Transverse colon (tissue), 4 donors: ENCODE measurements at regions not wholly inside any gene's neighbourhood (a gene's known extent, or its start where the extent isn't known, plus 50 kb on each side); places are given as distances from the start of the nearest gene placed in this dataset.

ENCODE experiments used
- DNase-seq: peaks from one replicate; pipeline ENCODE4 v3.0.0-alpha.2; 2019
- H3K27ac ChIP-seq, 4 donors: fragments of 200-600 bp; sonication (generic); 2 replicates each; pipeline ENCODE4 v1.5.1; 2016 to 2018; ENCODE audit warnings: inconsistent platforms in 4 of 4
- H3K27me3 ChIP-seq: fragments of 200-600 bp; sonication (generic); 2 replicates; pipeline ENCODE4 v1.5.1; 2017; ENCODE audit warnings: inconsistent platforms
- H3K36me3 ChIP-seq, 4 donors: fragments of 200-600 bp; sonication (generic); 2 replicates each; pipeline ENCODE4 v1.5.1; 2017 to 2019; ENCODE audit warnings: inconsistent platforms in 4 of 4
- H3K4me1 ChIP-seq, 4 donors: fragments of 200-600 bp; sonication (generic); 2 replicates each; pipeline ENCODE4 v1.5.1; 2017 to 2020; ENCODE audit warnings: inconsistent platforms in 4 of 4
- H3K4me3 ChIP-seq, 4 donors: fragments of 200-600 bp; sonication (generic); 1 replicate in 1 of 4; 2 replicates in 3 of 4; pipeline versions ENCODE4 v1.5.1 to v1.6.1; 2017 to 2019; ENCODE audit warnings: inconsistent platforms in 4 of 4
- H3K9me3 ChIP-seq, 2 donors: fragments of 200-600 bp; sonication (generic); 2 replicates each; pipeline ENCODE4 v1.5.1; 2017 to 2019; ENCODE audit warnings: inconsistent platforms in 2 of 2
- EP300 ChIP-seq: sonication (generic); formaldehyde crosslinking; IDR thresholded peaks from one replicate; pipeline ENCODE4 v1.6.1; 2017; ENCODE audit warnings: antibody characterized with exemption, low read depth
- POLR2A ChIP-seq: fragments of 450-650 bp; IDR thresholded peaks from one replicate; pipeline ENCODE4 v1.6.1; 2016; ENCODE audit warnings: antibody characterized with exemption, mild to moderate bottlenecking, moderate library complexity
- POLR2AphosphoS5 ChIP-seq, 3 donors: sonication (generic); formaldehyde crosslinking; IDR thresholded peaks; one replicate each; pipeline ENCODE4 v1.6.1; 2016; ENCODE audit warnings: antibody characterized with exemption in 3 of 3
- WGBS, 2 donors: methylation state at CpG; one replicate each; pipeline ENCODE4 v1.1.5; 2018; ENCODE audit warnings: low coverage in 1 of 2; 5-methylcytosine and 5-hydroxymethylcytosine counted together
- in situ Hi-C, 4 donors: fragments of 200-750 bp; cut with MboI; loops; one replicate each; pipeline versions ENCODE4 v1.15.0 to v1.15.1; 2017; ENCODE audit warnings: low sequenced_read_pairs in 3 of 4, low pct_ligation_motif_present in 1 of 4, low pct_unique_long_range_greater_than_20kb in 1 of 4
- intact Hi-C: fragments of 100-400 bp; cut with DNase I; formaldehyde crosslinking; loops from one replicate; pipeline ENCODE4 v1.15.1; 2023; ENCODE audit warnings: low total_unique reads
- TF ChIP-seq, protein P1 (sequence below), 5 experiments: fragments of 200-600 bp in 3 of 5; fragments of 450-650 bp in 2 of 5; sonication (generic) in 3 of 5; IDR thresholded peaks; 1 replicate in 2 of 5; 2 replicates in 3 of 5; pipeline ENCODE4 v1.5.1; 2016 to 2017; ENCODE audit warnings: antibody characterized with exemption in 5 of 5, inconsistent platforms in 3 of 5, mild to moderate bottlenecking in 2 of 5, moderate library complexity in 1 of 5

DNA sequence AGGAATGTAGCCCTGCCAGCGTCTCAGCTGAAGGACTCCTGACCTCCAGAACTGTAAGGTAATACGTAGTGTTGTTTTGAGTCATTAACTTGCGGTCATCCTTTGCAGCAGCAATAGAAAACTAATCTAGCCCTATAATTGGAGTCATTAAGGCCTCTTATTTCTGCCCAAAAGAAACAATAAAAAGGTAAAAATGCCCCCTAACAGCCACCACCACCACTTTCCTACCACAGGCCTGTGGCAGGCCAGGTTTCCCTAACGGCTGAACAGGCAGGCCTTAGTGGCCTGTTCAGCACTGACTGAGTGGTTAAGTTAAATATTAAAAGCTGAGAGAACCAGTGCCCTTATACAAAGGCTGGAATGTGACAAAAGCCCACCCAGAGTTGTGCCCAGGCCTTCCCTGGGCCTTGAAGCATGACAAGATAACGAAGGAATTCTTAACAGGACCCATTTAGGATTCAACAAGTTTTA is 286.5 kb upstream of the ERCC4 start:
- Histone ChIP-seq H3K4me1 (no peaks in the 10 kb centered on the region), H3K9me3 (no peaks in the 10 kb centered on the region), H3K36me3 (no peaks in the 10 kb centered on the region), H3K27me3 (no peaks in the 10 kb centered on the region), H3K27ac (no peak overlapping the region), H3K4me3 (no peak overlapping the region)
- TF ChIP-seq EP300 = no peak
- TF ChIP-seq, protein P1, sequence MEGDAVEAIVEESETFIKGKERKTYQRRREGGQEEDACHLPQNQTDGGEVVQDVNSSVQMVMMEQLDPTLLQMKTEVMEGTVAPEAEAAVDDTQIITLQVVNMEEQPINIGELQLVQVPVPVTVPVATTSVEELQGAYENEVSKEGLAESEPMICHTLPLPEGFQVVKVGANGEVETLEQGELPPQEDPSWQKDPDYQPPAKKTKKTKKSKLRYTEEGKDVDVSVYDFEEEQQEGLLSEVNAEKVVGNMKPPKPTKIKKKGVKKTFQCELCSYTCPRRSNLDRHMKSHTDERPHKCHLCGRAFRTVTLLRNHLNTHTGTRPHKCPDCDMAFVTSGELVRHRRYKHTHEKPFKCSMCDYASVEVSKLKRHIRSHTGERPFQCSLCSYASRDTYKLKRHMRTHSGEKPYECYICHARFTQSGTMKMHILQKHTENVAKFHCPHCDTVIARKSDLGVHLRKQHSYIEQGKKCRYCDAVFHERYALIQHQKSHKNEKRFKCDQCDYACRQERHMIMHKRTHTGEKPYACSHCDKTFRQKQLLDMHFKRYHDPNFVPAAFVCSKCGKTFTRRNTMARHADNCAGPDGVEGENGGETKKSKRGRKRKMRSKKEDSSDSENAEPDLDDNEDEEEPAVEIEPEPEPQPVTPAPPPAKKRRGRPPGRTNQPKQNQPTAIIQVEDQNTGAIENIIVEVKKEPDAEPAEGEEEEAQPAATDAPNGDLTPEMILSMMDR (IDR thresholded peaks at IDR 0.05) = no peak
- TF ChIP-seq POLR2AphosphoS5 (IDR thresholded peaks at IDR 0.05) = no peak
- no peak for TF ChIP-seq POLR2A
- intact Hi-C loops (no loop called here), in situ Hi-C loops (no loop called here)
- DNase-seq = no peak
- WGBS, 2 donors = 58 to 64% methylated on average over 2 to 5 of the region's 5 CpGs

- no peaks in the 10 kb centered on the region for H3K36me3 ChIP-seq
- no peaks in the 10 kb centered on the region for H3K9me3 ChIP-seq
- H3K27ac ChIP-seq = no peak overlapping the region
- TF ChIP-seq POLR2A = no peak
- TF ChIP-seq POLR2AphosphoS5 (IDR thresholded peaks at IDR 0.05) = no peak
- TF ChIP-seq, protein P1 (IDR thresholded peaks at IDR 0.05) = no peak
- TF ChIP-seq EP300 = no peak
- intact Hi-C loops (no loop called here), in situ Hi-C loops (no loop called here)
- DNase-seq = no peak
- H3K27me3 ChIP-seq = no peaks in the 10 kb centered on the region
- no peak overlapping the region for H3K4me3 ChIP-seq
- 88 to 100% methylated on average over 1 of the region's 1 CpG for WGBS, 2 donors
- no peaks in the 10 kb centered on the region for H3K4me1 ChIP-seq
Observed at GRCh38 chr16:13634253-13634652, 285.7 kb upstream of the ERCC4 start.

GRCh38 chr16:13634959-13635358 is 285.0 kb upstream of the ERCC4 start:
- in situ Hi-C loops (no loop called here), intact Hi-C loops (no loop called here)
- H3K4me1 ChIP-seq = no peaks in the 10 kb centered on the region
- TF ChIP-seq, protein P1 (IDR thresholded peaks at IDR 0.05) = no peak
- TF ChIP-seq POLR2AphosphoS5 (IDR thresholded peaks at IDR 0.05) (no peak), EP300 (no peak), POLR2A (no peak)
- H3K36me3 ChIP-seq = no peaks in the 10 kb centered on the region
- 88 to 97% methylated on average over 3 to 6 of the region's 6 CpGs for WGBS, 2 donors
- H3K27me3 ChIP-seq = no peaks in the 10 kb centered on the region
- no peak for DNase-seq
- H3K9me3 ChIP-seq = no peaks in the 10 kb centered on the region
- no peak overlapping the region for H3K27ac ChIP-seq
- no peak overlapping the region for H3K4me3 ChIP-seq

- in situ Hi-C loops = no loop called here
- Histone ChIP-seq H3K9me3 (no peaks in the 10 kb centered on the region), H3K4me3 (no peak overlapping the region), H3K36me3 (no peaks in the 10 kb centered on the region), H3K4me1 (no peaks in the 10 kb centered on the region), H3K27ac (no peak overlapping the region), H3K27me3 (no peaks in the 10 kb centered on the region)
- DNase-seq = no peak
- TF ChIP-seq POLR2AphosphoS5 (IDR thresholded peaks at IDR 0.05) (no peak), EP300 (no peak), POLR2A (no peak)
- TF ChIP-seq, protein P1 (IDR thresholded peaks at IDR 0.05) = no peak
- intact Hi-C loops = no loop called here
- WGBS, 2 donors = 82 to 95% methylated on average over 2 of the region's 2 CpGs
Observed at GRCh38 chr16:13638218-13638617, 281.7 kb upstream of the ERCC4 start.
